ENCODE measurements at regions not wholly inside any gene's neighbourhood (a gene's known extent, or its start where the extent isn't known, plus 50 kb on each side); places are given as distances from the start of the nearest gene placed in this dataset.

DNA sequence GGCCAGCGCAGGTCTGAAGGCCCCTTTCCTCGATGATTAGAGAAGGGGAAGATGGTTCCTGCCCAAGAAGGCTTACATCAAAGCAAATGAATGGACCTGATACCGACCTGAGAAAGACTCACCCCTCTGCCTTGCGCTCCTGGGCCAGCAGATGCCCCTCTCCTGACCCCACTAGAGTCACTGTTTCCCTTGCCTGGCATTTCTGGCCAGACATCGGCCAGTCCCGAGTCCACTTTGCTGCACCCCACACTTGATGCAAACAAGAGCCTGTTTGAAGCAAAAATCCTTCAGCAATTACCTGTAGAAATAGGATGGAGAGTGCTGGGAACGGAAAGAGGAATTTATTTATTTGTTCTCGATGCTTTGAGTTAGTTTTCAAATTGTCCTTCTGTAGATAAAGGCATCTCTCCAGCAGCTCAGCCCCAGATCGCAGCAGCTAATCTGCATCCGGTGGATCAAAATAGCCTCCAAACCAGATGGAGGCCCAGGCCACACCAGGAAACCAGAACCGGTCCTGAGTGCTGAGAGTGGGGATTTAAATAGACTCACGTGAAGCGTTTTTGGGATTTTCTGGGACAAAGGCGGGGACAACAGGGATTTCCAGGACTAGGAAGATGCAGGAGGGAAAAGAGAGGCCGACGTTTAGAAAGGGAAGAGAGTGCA lies 148.6 kb downstream of the TRIM29 start:
- POLR2A ChIA-PET: interaction anchor here (0.6 kb wide), 1 partner anchor 13 kb away, joined by 3 read pairs; no protein-coding TSS in a partner anchor
- H3K4me3 Mint-ChIP-seq (ENCODE audit: unreplicated experiment): no peak overlapping the region
- BruUV-seq (replicated peaks): no TSS peak
- no peak for TF ChIP-seq CTCF (IDR thresholded peaks at IDR 0.05; ENCODE audit: unreplicated experiment)
- H3K36me3 Mint-ChIP-seq (ENCODE audit: insufficient read depth, unreplicated experiment): no peaks in the 10 kb centered on the region
- H3K4me1 Mint-ChIP-seq (ENCODE audit: insufficient read depth, unreplicated experiment): no peaks in the 10 kb centered on the region
- CTCF ChIA-PET: no interaction called here
- no peaks in the 10 kb centered on the region for H3K9me3 Mint-ChIP-seq (ENCODE audit: unreplicated experiment)
- no peak for DNase-seq (ENCODE audit: unreplicated experiment)
- intact Hi-C loops (cut with micrococcal nuclease): no loop called here
- H3K27me3 Mint-ChIP-seq (ENCODE audit: insufficient read depth, unreplicated experiment): peaks cover 65% of the 10 kb centered on the region
- H3K27ac Mint-ChIP-seq (ENCODE audit: low read depth, unreplicated experiment): no peak overlapping the region

DNA sequence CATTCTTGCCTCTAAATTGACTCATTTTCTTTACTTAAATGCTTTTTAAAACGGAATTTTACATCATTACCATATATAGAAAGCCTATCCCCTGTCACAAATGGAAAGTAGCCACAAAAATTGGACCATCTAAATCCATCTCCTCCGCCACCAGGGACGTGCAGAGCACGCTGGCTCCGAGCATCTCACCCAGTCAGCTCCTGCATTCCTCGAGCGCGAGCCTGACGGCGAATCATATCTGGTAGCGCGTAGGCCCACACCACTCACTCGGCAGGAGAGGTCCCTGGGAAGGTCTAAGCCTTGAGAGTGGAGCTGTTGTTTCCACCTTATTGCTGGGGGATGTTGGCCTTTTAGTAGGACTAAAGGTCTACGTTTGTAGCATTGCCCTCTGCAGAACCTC lies 152.4 kb downstream of the TRIM29 start:
- no peak overlapping the region for H3K27ac Mint-ChIP-seq (ENCODE audit: low read depth, unreplicated experiment)
- no peaks in the 10 kb centered on the region for H3K36me3 Mint-ChIP-seq (ENCODE audit: insufficient read depth, unreplicated experiment)
- TF ChIP-seq CTCF (IDR thresholded peaks at IDR 0.05; ENCODE audit: unreplicated experiment): no peak
- no peaks in the 10 kb centered on the region for H3K4me1 Mint-ChIP-seq (ENCODE audit: insufficient read depth, unreplicated experiment)
- no peaks in the 10 kb centered on the region for H3K9me3 Mint-ChIP-seq (ENCODE audit: unreplicated experiment)
- BruUV-seq (replicated peaks): no TSS peak
- intact Hi-C loops (cut with micrococcal nuclease): no loop called here
- H3K27me3 Mint-ChIP-seq (ENCODE audit: insufficient read depth, unreplicated experiment): peaks cover 83% of the 10 kb centered on the region
- ChIA-PET POLR2A (no interaction called here), CTCF (no interaction called here)
- no peak overlapping the region for H3K4me3 Mint-ChIP-seq (ENCODE audit: unreplicated experiment)
- DNase-seq (ENCODE audit: unreplicated experiment): no peak

DNA sequence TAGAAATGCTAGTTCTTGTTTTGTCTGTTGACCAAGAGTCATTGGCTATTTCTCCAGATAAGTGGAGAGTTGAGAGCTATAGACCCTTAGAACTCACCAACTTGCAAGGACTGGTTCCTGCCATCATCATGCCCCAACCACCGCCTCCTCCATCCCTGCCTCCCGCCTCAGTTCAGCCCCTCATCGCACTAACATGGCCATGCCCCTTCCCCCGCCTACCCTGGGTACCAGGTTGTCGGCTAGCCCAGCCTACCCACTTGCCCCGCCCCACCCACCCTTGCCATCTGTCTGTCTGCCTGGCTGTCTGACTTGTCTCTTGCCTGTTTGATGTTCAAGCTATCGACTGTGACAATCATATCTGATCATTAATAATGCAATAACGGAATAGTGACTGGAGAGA lies 154.1 kb downstream of the TRIM29 start:
- BruUV-seq (replicated peaks): no TSS peak

GRCh38 chr11:119983240-119983732 lies 154.6 kb downstream of the TRIM29 start:
- Mint-ChIP-seq H3K27ac (ENCODE audit: low read depth, unreplicated experiment) (no peak overlapping the region), H3K36me3 (ENCODE audit: insufficient read depth, unreplicated experiment) (no peaks in the 10 kb centered on the region), H3K4me3 (ENCODE audit: unreplicated experiment) (no peak overlapping the region), H3K27me3 (ENCODE audit: insufficient read depth, unreplicated experiment) (peaks cover 87% of the 10 kb centered on the region), H3K9me3 (ENCODE audit: unreplicated experiment) (no peaks in the 10 kb centered on the region), H3K4me1 (ENCODE audit: insufficient read depth, unreplicated experiment) (no peaks in the 10 kb centered on the region)
- BruUV-seq (replicated peaks): no TSS peak
- POLR2A ChIA-PET: no interaction called here
- no peak for DNase-seq (ENCODE audit: unreplicated experiment)
- no peak for TF ChIP-seq CTCF (IDR thresholded peaks at IDR 0.05; ENCODE audit: unreplicated experiment)
- CTCF ChIA-PET: no interaction called here
- intact Hi-C loops (cut with micrococcal nuclease): no loop called here

More for the DNA sequence above, 154.1 kb downstream of the TRIM29 start:
- H3K4me1 Mint-ChIP-seq (ENCODE audit: insufficient read depth, unreplicated experiment): no peaks in the 10 kb centered on the region
- H3K36me3 Mint-ChIP-seq (ENCODE audit: insufficient read depth, unreplicated experiment): no peaks in the 10 kb centered on the region
- ChIA-PET POLR2A (interaction anchor here (0.6 kb wide), 1 partner anchor 343 kb away, joined by 3 read pairs; no protein-coding TSS in a partner anchor), CTCF (no interaction called here)
- no peak overlapping the region for H3K27ac Mint-ChIP-seq (ENCODE audit: low read depth, unreplicated experiment)
- intact Hi-C loops (cut with micrococcal nuclease): no loop called here
- no peaks in the 10 kb centered on the region for H3K9me3 Mint-ChIP-seq (ENCODE audit: unreplicated experiment)
- TF ChIP-seq CTCF (IDR thresholded peaks at IDR 0.05; ENCODE audit: unreplicated experiment): no peak
- peaks cover 87% of the 10 kb centered on the region for H3K27me3 Mint-ChIP-seq (ENCODE audit: insufficient read depth, unreplicated experiment)
- H3K4me3 Mint-ChIP-seq (ENCODE audit: unreplicated experiment): no peak overlapping the region
- DNase-seq (ENCODE audit: unreplicated experiment): no peak

All from MCF 10A (cell line).